ENCODE measurements at regions not wholly inside any gene's neighbourhood (a gene's known extent, or its start where the extent isn't known, plus 50 kb on each side); places are given as distances from the start of the nearest gene placed in this dataset.

DNA sequence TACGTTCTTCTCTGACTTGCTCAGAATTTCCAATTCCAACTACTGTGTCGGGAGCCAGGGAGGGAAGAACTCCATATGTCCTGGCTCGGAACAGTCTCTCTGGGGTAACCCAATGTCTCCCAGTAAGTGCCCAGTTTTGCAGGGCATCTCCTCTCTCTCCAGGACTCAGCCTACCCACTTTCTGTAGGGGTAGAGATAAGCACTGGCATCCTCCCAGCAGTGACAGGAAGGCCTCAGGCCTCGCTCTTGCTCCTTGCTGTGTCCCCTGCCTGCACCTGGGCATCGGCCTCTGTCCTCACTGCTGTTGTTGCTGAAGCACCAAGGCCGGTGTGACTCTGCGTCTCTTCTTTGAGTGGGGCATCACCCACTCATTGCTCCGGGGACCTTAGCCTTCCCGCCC is 388.9 kb upstream of the JARID2 start:
- Histone ChIP-seq H3K27ac (replicated peaks) (no peak overlapping the region), H3K27me3 (ENCODE audit: insufficient read depth, poor library complexity, severe bottlenecking) (no peaks in the 10 kb centered on the region), H3K4me3 (replicated peaks; ENCODE audit: insufficient read depth, low read length) (no peak overlapping the region)
- TF ChIP-seq GABPA (IDR thresholded peaks at IDR 0.05; ENCODE audit: low read depth), result no peak
- no peak for TF ChIP-seq POLR2AphosphoS5 (IDR thresholded peaks at IDR 0.05; ENCODE audit: low read depth)
- TF ChIP-seq SPI1 (IDR thresholded peaks at IDR 0.05; ENCODE audit: borderline replicate concordance, low read depth), result no peak
- TF ChIP-seq, protein P1, sequence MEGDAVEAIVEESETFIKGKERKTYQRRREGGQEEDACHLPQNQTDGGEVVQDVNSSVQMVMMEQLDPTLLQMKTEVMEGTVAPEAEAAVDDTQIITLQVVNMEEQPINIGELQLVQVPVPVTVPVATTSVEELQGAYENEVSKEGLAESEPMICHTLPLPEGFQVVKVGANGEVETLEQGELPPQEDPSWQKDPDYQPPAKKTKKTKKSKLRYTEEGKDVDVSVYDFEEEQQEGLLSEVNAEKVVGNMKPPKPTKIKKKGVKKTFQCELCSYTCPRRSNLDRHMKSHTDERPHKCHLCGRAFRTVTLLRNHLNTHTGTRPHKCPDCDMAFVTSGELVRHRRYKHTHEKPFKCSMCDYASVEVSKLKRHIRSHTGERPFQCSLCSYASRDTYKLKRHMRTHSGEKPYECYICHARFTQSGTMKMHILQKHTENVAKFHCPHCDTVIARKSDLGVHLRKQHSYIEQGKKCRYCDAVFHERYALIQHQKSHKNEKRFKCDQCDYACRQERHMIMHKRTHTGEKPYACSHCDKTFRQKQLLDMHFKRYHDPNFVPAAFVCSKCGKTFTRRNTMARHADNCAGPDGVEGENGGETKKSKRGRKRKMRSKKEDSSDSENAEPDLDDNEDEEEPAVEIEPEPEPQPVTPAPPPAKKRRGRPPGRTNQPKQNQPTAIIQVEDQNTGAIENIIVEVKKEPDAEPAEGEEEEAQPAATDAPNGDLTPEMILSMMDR (IDR thresholded peaks at IDR 0.05; ENCODE audit: insufficient read depth, low read length), result no peak
- TF ChIP-seq, protein P2, sequence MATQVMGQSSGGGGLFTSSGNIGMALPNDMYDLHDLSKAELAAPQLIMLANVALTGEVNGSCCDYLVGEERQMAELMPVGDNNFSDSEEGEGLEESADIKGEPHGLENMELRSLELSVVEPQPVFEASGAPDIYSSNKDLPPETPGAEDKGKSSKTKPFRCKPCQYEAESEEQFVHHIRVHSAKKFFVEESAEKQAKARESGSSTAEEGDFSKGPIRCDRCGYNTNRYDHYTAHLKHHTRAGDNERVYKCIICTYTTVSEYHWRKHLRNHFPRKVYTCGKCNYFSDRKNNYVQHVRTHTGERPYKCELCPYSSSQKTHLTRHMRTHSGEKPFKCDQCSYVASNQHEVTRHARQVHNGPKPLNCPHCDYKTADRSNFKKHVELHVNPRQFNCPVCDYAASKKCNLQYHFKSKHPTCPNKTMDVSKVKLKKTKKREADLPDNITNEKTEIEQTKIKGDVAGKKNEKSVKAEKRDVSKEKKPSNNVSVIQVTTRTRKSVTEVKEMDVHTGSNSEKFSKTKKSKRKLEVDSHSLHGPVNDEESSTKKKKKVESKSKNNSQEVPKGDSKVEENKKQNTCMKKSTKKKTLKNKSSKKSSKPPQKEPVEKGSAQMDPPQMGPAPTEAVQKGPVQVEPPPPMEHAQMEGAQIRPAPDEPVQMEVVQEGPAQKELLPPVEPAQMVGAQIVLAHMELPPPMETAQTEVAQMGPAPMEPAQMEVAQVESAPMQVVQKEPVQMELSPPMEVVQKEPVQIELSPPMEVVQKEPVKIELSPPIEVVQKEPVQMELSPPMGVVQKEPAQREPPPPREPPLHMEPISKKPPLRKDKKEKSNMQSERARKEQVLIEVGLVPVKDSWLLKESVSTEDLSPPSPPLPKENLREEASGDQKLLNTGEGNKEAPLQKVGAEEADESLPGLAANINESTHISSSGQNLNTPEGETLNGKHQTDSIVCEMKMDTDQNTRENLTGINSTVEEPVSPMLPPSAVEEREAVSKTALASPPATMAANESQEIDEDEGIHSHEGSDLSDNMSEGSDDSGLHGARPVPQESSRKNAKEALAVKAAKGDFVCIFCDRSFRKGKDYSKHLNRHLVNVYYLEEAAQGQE (IDR thresholded peaks at IDR 0.05; ENCODE audit: insufficient replicate concordance, low read depth), result no peak
- no peak for DNase-seq (ENCODE audit: low read depth in 1 of 2, low spot score in 1 of 2)

DNA sequence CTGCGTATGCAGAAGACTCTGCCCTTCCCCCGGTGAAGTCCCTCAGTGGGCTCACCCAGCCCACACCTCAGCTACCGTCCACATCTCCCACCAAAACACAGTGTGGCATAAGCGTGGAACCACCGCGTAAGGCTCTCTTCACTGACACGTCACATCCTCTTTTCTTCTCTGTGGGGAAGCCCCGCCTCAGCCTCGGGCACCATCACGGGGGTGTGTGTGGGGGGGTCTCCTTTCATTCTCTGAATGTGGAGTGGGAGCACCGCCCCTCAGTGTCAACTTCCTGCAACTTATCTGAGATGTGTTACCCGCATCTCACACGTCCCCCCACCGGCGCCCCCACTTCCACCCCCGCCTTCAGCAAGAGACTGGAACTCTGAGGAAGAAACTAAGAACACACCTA is 388.4 kb upstream of the JARID2 start:
- H3K27me3 ChIP-seq (ENCODE audit: insufficient read depth, poor library complexity, severe bottlenecking), result no peaks in the 10 kb centered on the region
- TF ChIP-seq, protein P1 (IDR thresholded peaks at IDR 0.05; ENCODE audit: insufficient read depth, low read length), result no peak
- TF ChIP-seq SPI1 (IDR thresholded peaks at IDR 0.05; ENCODE audit: borderline replicate concordance, low read depth), result no peak; the same call in 1 of the 2 replicates
- TF ChIP-seq, protein P2 (IDR thresholded peaks at IDR 0.05; ENCODE audit: insufficient replicate concordance, low read depth), result no peak
- TF ChIP-seq GABPA (IDR thresholded peaks at IDR 0.05; ENCODE audit: low read depth), result no peak
- no peak for TF ChIP-seq POLR2AphosphoS5 (IDR thresholded peaks at IDR 0.05; ENCODE audit: low read depth)
- no peak overlapping the region for H3K4me3 ChIP-seq (replicated peaks; ENCODE audit: insufficient read depth, low read length)
- H3K27ac ChIP-seq (replicated peaks), result no peak overlapping the region
- DNase-seq (ENCODE audit: low read depth in 1 of 2, low spot score in 1 of 2), result no peak

DNA sequence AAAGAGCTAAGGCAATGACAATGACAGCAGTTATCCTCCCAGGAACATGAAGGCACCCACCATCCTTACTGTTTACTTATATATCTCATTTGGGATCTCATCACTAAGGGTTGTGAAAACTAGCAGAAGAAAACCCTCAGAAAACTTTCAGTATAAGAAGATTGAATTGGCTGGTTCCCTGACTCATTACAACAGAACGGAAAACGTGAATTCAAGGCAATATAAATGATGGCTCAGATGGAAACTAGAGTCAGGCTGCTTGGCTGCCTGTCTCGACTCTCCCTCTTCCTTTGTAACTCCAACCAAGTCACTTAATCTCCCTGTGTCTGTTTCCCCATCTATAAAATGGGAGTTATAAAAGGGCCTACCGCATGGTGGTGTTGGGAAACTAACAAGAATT is 387.1 kb upstream of the JARID2 start:
- TF ChIP-seq POLR2AphosphoS5 (IDR thresholded peaks at IDR 0.05; ENCODE audit: low read depth) (no peak), SPI1 (IDR thresholded peaks at IDR 0.05; ENCODE audit: borderline replicate concordance, low read depth) (no peak), GABPA (IDR thresholded peaks at IDR 0.05; ENCODE audit: low read depth) (no peak)
- TF ChIP-seq, protein P2 (IDR thresholded peaks at IDR 0.05; ENCODE audit: insufficient replicate concordance, low read depth), result no peak
- no peak overlapping the region for H3K4me3 ChIP-seq (replicated peaks; ENCODE audit: insufficient read depth, low read length)
- no peaks in the 10 kb centered on the region for H3K27me3 ChIP-seq (ENCODE audit: insufficient read depth, poor library complexity, severe bottlenecking)
- no peak for DNase-seq (ENCODE audit: low read depth in 1 of 2, low spot score in 1 of 2)
- H3K27ac ChIP-seq (replicated peaks), result no peak overlapping the region

Data from HL-60 (cell line).